ENCODE measurements at regions not wholly inside any gene's neighbourhood (a gene's known extent, or its start where the extent isn't known, plus 50 kb on each side); places are given as distances from the start of the nearest gene placed in this dataset.

DNA sequence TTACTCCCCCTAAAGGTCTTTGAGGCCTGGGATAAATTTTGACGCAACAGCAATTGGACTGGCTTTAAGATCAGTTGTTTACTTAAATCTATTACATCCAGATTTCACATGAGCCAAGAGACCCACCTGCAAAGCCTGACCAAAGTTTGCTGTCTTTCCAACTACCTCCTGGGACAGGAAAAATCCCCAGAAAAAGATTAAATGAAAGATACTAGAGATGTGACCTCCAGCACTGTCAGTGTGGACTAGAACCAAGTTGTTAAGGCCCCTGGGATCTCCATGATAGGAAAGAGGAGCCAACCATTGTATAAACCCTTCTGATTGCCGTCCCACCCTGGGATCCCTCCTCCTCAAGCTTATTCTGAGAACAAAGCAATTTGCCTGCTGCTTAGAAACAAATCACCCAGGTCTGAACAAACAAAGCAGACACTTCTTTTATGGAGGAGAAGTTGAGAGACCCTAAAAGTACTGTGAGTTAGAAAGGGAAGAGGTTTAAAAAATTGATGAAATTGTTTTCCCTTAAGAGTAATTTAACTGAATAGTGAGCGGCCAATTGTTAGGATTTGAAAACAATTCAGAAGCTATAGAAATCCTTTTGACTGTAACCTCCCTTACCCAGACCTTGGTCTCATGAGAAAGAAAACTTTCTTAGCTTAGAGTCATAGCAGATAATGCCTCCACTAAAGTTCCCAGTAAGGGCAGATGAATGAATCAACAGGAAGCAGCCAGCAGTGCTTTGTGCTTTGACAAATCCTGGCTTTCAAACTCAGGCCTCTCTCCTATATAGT is 255.2 kb downstream of the TMEM167A start:
- DNase-seq (ENCODE audit: extremely low spot score, unreplicated experiment), result no peak

DNA sequence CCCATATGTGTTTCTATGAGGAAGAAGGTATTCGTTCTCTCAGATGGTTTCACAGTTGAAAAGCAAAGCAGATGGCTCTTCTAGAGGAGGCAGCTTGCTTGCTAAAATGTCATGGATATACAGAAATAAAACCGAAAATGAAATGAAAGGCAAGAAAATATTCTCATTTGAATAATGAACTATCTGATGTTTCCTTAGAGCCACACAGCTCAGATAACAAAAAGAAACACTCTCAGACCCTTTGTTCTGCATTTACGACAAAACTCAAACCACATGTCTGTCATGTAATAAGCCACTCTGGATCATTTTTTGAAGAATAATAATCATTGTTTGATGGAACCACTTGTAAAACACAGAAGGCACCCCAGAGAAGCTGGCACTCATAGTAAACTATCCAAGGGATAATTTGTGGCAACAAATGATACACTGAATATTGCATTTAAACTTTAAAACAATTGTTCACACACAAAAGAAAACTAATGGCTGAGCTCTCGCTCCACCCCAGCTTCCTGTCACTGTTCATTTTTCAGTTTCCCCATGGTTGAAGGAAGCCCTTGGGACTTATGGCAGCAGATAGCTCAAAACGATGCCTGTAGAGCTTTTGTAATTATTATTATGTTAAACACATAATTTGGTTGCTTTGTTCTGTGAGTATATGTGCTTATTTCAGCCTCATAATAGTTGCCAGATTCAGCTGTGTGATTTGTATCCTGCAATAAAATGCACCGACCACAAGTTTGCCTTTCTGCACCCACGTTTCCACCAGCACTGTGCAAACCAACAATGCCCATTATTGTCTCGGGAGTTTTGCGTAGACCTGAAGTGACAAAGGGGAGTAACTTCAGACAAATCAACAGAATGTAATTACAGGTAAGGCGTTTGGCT is 256.0 kb downstream of the TMEM167A start:
- Mint-ChIP-seq H3K36me3 (no peaks in the 10 kb centered on the region), H3K4me3 (no peak overlapping the region), H3K4me1 (ENCODE audit: unreplicated experiment) (peaks cover 19% of the 10 kb centered on the region), H3K27me3 (no peaks in the 10 kb centered on the region), H3K9me3 (no peaks in the 10 kb centered on the region), H3K27ac (no peak overlapping the region)
- no peak for TF ChIP-seq CTCF (conservative IDR thresholded peaks at IDR 0.05)
- no peak for DNase-seq (ENCODE audit: extremely low spot score, unreplicated experiment)

More for the DNA sequence above, 255.2 kb downstream of the TMEM167A start:
- H3K4me1 Mint-ChIP-seq (ENCODE audit: unreplicated experiment), result peaks cover 19% of the 10 kb centered on the region
- H3K27me3 Mint-ChIP-seq, result no peaks in the 10 kb centered on the region
- H3K4me3 Mint-ChIP-seq, result no peak overlapping the region
- no peaks in the 10 kb centered on the region for H3K36me3 Mint-ChIP-seq
- H3K9me3 Mint-ChIP-seq, result peaks cover 6% of the 10 kb centered on the region
- no peak for TF ChIP-seq CTCF (conservative IDR thresholded peaks at IDR 0.05)
- no peak overlapping the region for H3K27ac Mint-ChIP-seq

DNA sequence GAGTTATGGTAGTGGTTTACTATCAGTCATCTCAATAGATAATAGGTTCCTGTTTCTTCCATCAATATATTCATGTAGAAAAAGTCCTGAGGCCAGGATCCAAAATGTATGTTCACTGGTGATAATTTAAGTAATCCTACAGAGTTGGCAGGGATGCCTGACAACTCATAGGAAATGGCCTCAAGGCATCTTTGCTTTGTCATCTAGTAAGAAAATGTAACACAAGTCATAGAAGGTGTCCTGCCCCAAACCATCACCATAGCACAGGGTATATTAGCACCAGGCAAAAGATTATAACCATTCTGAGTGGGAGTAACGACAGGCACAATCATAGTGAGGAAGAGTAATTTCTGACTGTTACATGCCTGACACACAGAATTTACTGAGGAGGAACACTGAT is 257.0 kb downstream of the TMEM167A start:
- H3K9me3 Mint-ChIP-seq, result no peaks in the 10 kb centered on the region
- H3K4me1 Mint-ChIP-seq (ENCODE audit: unreplicated experiment), result peaks cover 19% of the 10 kb centered on the region
- no peak for DNase-seq (ENCODE audit: extremely low spot score, unreplicated experiment)
- H3K27ac Mint-ChIP-seq, result no peak overlapping the region
- no peak for TF ChIP-seq CTCF (conservative IDR thresholded peaks at IDR 0.05)
- H3K27me3 Mint-ChIP-seq, result no peaks in the 10 kb centered on the region
- no peaks in the 10 kb centered on the region for H3K36me3 Mint-ChIP-seq
- no peak overlapping the region for H3K4me3 Mint-ChIP-seq

DNA sequence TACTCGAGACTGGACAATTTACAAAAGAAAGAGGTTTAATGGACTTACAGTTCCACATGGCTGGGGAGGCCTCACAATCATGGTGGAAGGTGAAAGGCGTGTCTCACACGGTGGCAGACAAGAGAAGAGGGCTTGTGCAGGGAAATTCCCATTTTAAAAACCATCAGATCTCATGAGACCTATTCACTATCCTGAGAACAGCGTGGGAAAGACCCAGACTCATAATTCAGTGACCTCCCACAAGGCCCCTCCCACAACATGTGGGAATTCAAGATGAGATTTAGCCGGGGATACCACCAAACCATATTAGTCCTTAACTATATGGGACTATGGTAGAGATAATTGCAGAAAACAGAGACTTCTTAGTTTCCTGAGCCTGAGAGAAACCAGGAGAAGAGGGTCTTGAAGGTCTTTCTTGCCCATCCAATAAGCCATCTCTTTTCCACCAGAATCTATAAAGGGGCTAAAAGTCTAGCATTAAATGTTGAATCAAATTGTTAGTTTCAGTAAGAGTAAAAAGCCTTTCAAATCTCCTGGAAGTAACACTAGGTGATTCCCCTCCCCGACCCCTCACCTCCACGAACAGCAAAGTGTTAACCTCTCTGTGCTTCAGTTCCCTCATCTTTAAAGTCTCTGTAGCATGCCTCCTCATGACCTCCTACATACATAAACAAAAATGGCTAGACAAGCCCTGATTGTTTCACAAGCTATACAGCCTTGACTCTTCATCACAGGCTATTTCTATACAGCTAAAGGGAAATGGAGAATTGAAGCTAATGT is 259.1 kb downstream of the TMEM167A start:
- no peak for TF ChIP-seq CTCF (conservative IDR thresholded peaks at IDR 0.05)
- Mint-ChIP-seq H3K36me3 (no peaks in the 10 kb centered on the region), H3K27ac (no peak overlapping the region), H3K9me3 (peaks cover 6% of the 10 kb centered on the region), H3K27me3 (no peaks in the 10 kb centered on the region), H3K4me1 (ENCODE audit: unreplicated experiment) (peaks cover 30% of the 10 kb centered on the region), H3K4me3 (no peak overlapping the region)
- no peak for DNase-seq (ENCODE audit: extremely low spot score, unreplicated experiment)

- peaks cover 6% of the 10 kb centered on the region for H3K9me3 Mint-ChIP-seq
- no peak overlapping the region for H3K4me3 Mint-ChIP-seq
- no peaks in the 10 kb centered on the region for H3K36me3 Mint-ChIP-seq
- no peak for DNase-seq (ENCODE audit: extremely low spot score, unreplicated experiment)
- no peak for TF ChIP-seq CTCF (conservative IDR thresholded peaks at IDR 0.05)
- no peaks in the 10 kb centered on the region for H3K27me3 Mint-ChIP-seq
- no peak overlapping the region for H3K27ac Mint-ChIP-seq
- H3K4me1 Mint-ChIP-seq (ENCODE audit: unreplicated experiment), result peaks cover 30% of the 10 kb centered on the region
Observed at GRCh38 chr5:82816926-82817325, 260.3 kb downstream of the TMEM167A start.

All from type B pancreatic cell (in vitro differentiated cells).